Esophagus muscularis mucosa (tissue), 4 donors: ENCODE measurements at regions not wholly inside any gene's neighbourhood (a gene's known extent, or its start where the extent isn't known, plus 50 kb on each side); places are given as distances from the start of the nearest gene placed in this dataset.
"Not testable (repeated sequence)": the region's sequence is repeated elsewhere in the genome, so short reads cannot be mapped to it uniquely, and the experiment has no call there.

Experiments used
- DNase-seq: peaks from one replicate; pipeline ENCODE4 v3.0.0-alpha.2; 2017; ENCODE audit errors: extremely low spot score
- H3K27ac ChIP-seq, 4 donors: fragments of 200-600 bp; sonication (generic); replicated peaks in 1 of 4; 1 replicate in 3 of 4; 2 replicates in 1 of 4; pipeline ENCODE4 v1.5.1; 2016 to 2019; ENCODE audit warnings: mild to moderate bottlenecking in 1 of 4
- H3K27me3 ChIP-seq, 4 donors: fragments of 200-600 bp; sonication (generic); one replicate each; pipeline versions ENCODE4 v1.5.1 to v1.6.0; 2016 to 2019
- H3K36me3 ChIP-seq, 4 donors: fragments of 200-600 bp; sonication (generic); one replicate each; pipeline ENCODE4 v1.5.1; 2016 to 2019
- H3K4me1 ChIP-seq, 4 donors: fragments of 200-600 bp; sonication (generic); one replicate each; pipeline ENCODE4 v1.5.1; 2016 to 2019
- H3K4me3 ChIP-seq, 4 donors: fragments of 200-600 bp; sonication (generic); 1 replicate in 2 of 4; 2 replicates in 2 of 4; pipeline ENCODE4 v1.5.1; 2016 to 2019; ENCODE audit warnings: mild to moderate bottlenecking in 4 of 4, moderate library complexity in 1 of 4
- H3K9me3 ChIP-seq, 4 donors: fragments of 200-600 bp; sonication (generic); 1 replicate in 3 of 4; 2 replicates in 1 of 4; pipeline ENCODE4 v1.5.1; 2016 to 2019
- CTCF ChIP-seq, 3 experiments: fragments of 200-600 bp in 2 of 3; fragments of 450-650 bp in 1 of 3; sonication (generic) in 2 of 3; IDR thresholded peaks; one replicate each; pipeline ENCODE4 v1.5.1; 2017 to 2019; ENCODE audit warnings: antibody characterized with exemption in 3 of 3, mild to moderate bottlenecking in 2 of 3, moderate library complexity in 1 of 3
- EP300 ChIP-seq: sonication (generic); formaldehyde crosslinking; IDR thresholded peaks from one replicate; pipeline ENCODE4 v1.6.1; 2017; ENCODE audit warnings: antibody characterized with exemption
- POLR2A ChIP-seq: fragments of 450-650 bp; IDR thresholded peaks from one replicate; pipeline ENCODE4 v1.6.1; 2017; ENCODE audit warnings: antibody characterized with exemption, moderate library complexity, mild to moderate bottlenecking, low read depth
- POLR2AphosphoS5 ChIP-seq, 2 donors: sonication (generic); formaldehyde crosslinking; IDR thresholded peaks; one replicate each; pipeline ENCODE4 v1.6.1; 2017; ENCODE audit warnings: antibody characterized with exemption in 2 of 2
- WGBS: methylation state at CpG from one replicate; pipeline ENCODE4 v1.1.5; 2018; 5-methylcytosine and 5-hydroxymethylcytosine counted together
- intact Hi-C: fragments of 100-400 bp; cut with DNase I; formaldehyde crosslinking; loops from one replicate; pipeline ENCODE4 v1.15.1; 2023

- DNase-seq = no peak
- Histone ChIP-seq H3K9me3 (peaks cover 0 to 13% (median 7%) of the 10 kb centered on the region in 4 donors), H3K36me3 (no peaks in the 10 kb centered on the region), H3K4me3 (no peak overlapping the region), H3K27ac (no peak overlapping the region), H3K27me3 (no peaks in the 10 kb centered on the region), H3K4me1 (no peaks in the 10 kb centered on the region)
- intact Hi-C loops = no loop called here
- 77% methylated on average over 2 of the region's 2 CpGs for WGBS
- TF ChIP-seq CTCF (IDR thresholded peaks at IDR 0.05) = no peak
- TF ChIP-seq EP300 = no peak
- no peak for TF ChIP-seq POLR2AphosphoS5 (IDR thresholded peaks at IDR 0.05)
- TF ChIP-seq POLR2A = no peak
Measured at GRCh38 chr10:21423338-21423737, 102.1 kb downstream of the SKIDA1 start.

GRCh38 chr10:21421794-21422193, 103.7 kb downstream of the SKIDA1 start:
- Histone ChIP-seq H3K4me3 (no peak overlapping the region), H3K27me3 (no peaks in the 10 kb centered on the region), H3K36me3 (no peaks in the 10 kb centered on the region), H3K9me3 (peaks cover 0 to 3% (median 1%) of the 10 kb centered on the region in 4 donors), H3K4me1 (no peaks in the 10 kb centered on the region), H3K27ac (no peak overlapping the region)
- 89% methylated on average over 4 of the region's 4 CpGs for WGBS
- intact Hi-C loops = no loop called here
- TF ChIP-seq POLR2AphosphoS5 (IDR thresholded peaks at IDR 0.05) (no peak), POLR2A (no peak), CTCF (IDR thresholded peaks at IDR 0.05) (no peak), EP300 (no peak)
- no peak for DNase-seq

GRCh38 chr10:21421016-21421415, 104.5 kb downstream of the SKIDA1 start:
- WGBS = 64% methylated on average over 2 of the region's 2 CpGs
- Histone ChIP-seq H3K4me1 (no peaks in the 10 kb centered on the region), H3K4me3 (no peak overlapping the region), H3K9me3 (no peaks in the 10 kb centered on the region), H3K27me3 (no peaks in the 10 kb centered on the region), H3K36me3 (no peaks in the 10 kb centered on the region), H3K27ac (no peak overlapping the region)
- intact Hi-C loops = no loop called here
- DNase-seq = no peak
- TF ChIP-seq EP300 (no peak), POLR2AphosphoS5 (IDR thresholded peaks at IDR 0.05) (no peak), POLR2A (no peak), CTCF (IDR thresholded peaks at IDR 0.05) (no peak)

- intact Hi-C loops = not testable (repeated sequence)
Measured at GRCh38 chr10:21418981-21419576, 106.4 kb downstream of the SKIDA1 start.

GRCh38 chr10:21417172-21417712, 108.2 kb downstream of the SKIDA1 start:
- Histone ChIP-seq H3K4me1 (no peaks in the 10 kb centered on the region), H3K36me3 (no peaks in the 10 kb centered on the region), H3K27ac (no peak overlapping the region), H3K4me3 (no peak overlapping the region), H3K9me3 (no peaks in the 10 kb centered on the region), H3K27me3 (no peaks in the 10 kb centered on the region)
- WGBS = 85% methylated on average over 6 of the region's 6 CpGs
- TF ChIP-seq CTCF (IDR thresholded peaks at IDR 0.05) (no peak), POLR2AphosphoS5 (IDR thresholded peaks at IDR 0.05) (no peak), EP300 (no peak), POLR2A (no peak)
- no peak for DNase-seq
- intact Hi-C loops = no loop called here

More at GRCh38 chr10:21418981-21419576, 106.4 kb downstream of the SKIDA1 start:
- not testable (repeated sequence) for DNase-seq, H3K27ac ChIP-seq, H3K4me1 ChIP-seq, H3K36me3 ChIP-seq, H3K27me3 ChIP-seq, H3K4me3 ChIP-seq, H3K9me3 ChIP-seq
- WGBS = 93% methylated on average over 5 of the region's 5 CpGs
